IPS-18a (cell line): ENCODE measurements at regions not wholly inside any gene's neighbourhood (a gene's known extent, or its start where the extent isn't known, plus 50 kb on each side); places are given as distances from the start of the nearest gene placed in this dataset.

Source experiments
- H3K27ac ChIP-seq: one replicate; pipeline ENCODE4 v1.5.1; 2013; ENCODE audit warnings: low read length
- H3K27me3 ChIP-seq: one replicate; pipeline ENCODE4 v1.6.1; 2013; ENCODE audit warnings: mild to moderate bottlenecking, low read length; ENCODE audit not compliant: control insufficient read depth, insufficient read depth
- H3K36me3 ChIP-seq: one replicate; pipeline ENCODE4 v1.6.1; 2013; ENCODE audit warnings: low read depth, low read length; ENCODE audit not compliant: control insufficient read depth
- H3K4me1 ChIP-seq: one replicate; pipeline ENCODE4 v1.6.1; 2013; ENCODE audit warnings: low read depth, low read length; ENCODE audit not compliant: control insufficient read depth
- H3K4me3 ChIP-seq: one replicate; pipeline ENCODE4 v1.5.1; 2013; ENCODE audit warnings: low read length
- H3K9ac ChIP-seq: one replicate; pipeline ENCODE4 v1.6.1; 2013; ENCODE audit warnings: mild to moderate bottlenecking, low read length, moderate library complexity
- H3K9me3 ChIP-seq: one replicate; pipeline ENCODE4 v1.6.1; 2013; ENCODE audit warnings: low read depth, low read length; ENCODE audit not compliant: control insufficient read depth

- Histone ChIP-seq H3K4me3 (no peak overlapping the region), H3K9ac (no peak overlapping the region), H3K36me3 (no peaks in the 10 kb centered on the region), H3K27me3 (no peaks in the 10 kb centered on the region), H3K4me1 (no peaks in the 10 kb centered on the region), H3K9me3 (no peaks in the 10 kb centered on the region), H3K27ac (no peak overlapping the region)
These were observed 412.3 kb upstream of the ID4 start for GRCh38 chr6:19424853-19425252.

GRCh38 chr6:19427548-19427947 lies 409.6 kb upstream of the ID4 start:
- no peak overlapping the region for H3K27ac ChIP-seq
- H3K4me3 ChIP-seq, result no peak overlapping the region
- no peaks in the 10 kb centered on the region for H3K9me3 ChIP-seq
- no peaks in the 10 kb centered on the region for H3K27me3 ChIP-seq
- no peaks in the 10 kb centered on the region for H3K36me3 ChIP-seq
- H3K9ac ChIP-seq, result no peak overlapping the region
- no peaks in the 10 kb centered on the region for H3K4me1 ChIP-seq

GRCh38 chr6:19432966-19433498 lies 404.1 kb upstream of the ID4 start:
- H3K4me3 ChIP-seq, result no peak overlapping the region
- H3K27me3 ChIP-seq, result no peaks in the 10 kb centered on the region
- H3K27ac ChIP-seq, result no peak overlapping the region
- H3K9me3 ChIP-seq, result no peaks in the 10 kb centered on the region
- peaks cover 3% of the 10 kb centered on the region for H3K4me1 ChIP-seq
- no peaks in the 10 kb centered on the region for H3K36me3 ChIP-seq
- H3K9ac ChIP-seq, result no peak overlapping the region

GRCh38 chr6:19434065-19434464 lies 403.1 kb upstream of the ID4 start:
- no peaks in the 10 kb centered on the region for H3K9me3 ChIP-seq
- no peak overlapping the region for H3K9ac ChIP-seq
- no peak overlapping the region for H3K27ac ChIP-seq

GRCh38 chr6:19435755-19436154 lies 401.4 kb upstream of the ID4 start:
- no peak overlapping the region for H3K27ac ChIP-seq

More at GRCh38 chr6:19434065-19434464, 403.1 kb upstream of the ID4 start:
- H3K4me3 ChIP-seq, result no peak overlapping the region
- no peaks in the 10 kb centered on the region for H3K27me3 ChIP-seq
- H3K4me1 ChIP-seq, result peaks cover 3% of the 10 kb centered on the region
- H3K36me3 ChIP-seq, result no peaks in the 10 kb centered on the region

GRCh38 chr6:19438566-19439353 lies 398.4 kb upstream of the ID4 start:
- Histone ChIP-seq H3K27ac (no peak overlapping the region), H3K27me3 (no peaks in the 10 kb centered on the region), H3K4me3 (no peak overlapping the region), H3K36me3 (no peaks in the 10 kb centered on the region), H3K9me3 (no peaks in the 10 kb centered on the region), H3K9ac (no peak overlapping the region), H3K4me1 (no peaks in the 10 kb centered on the region)

More at GRCh38 chr6:19435755-19436154, 401.4 kb upstream of the ID4 start:
- no peaks in the 10 kb centered on the region for H3K36me3 ChIP-seq
- no peaks in the 10 kb centered on the region for H3K9me3 ChIP-seq
- no peak overlapping the region for H3K4me3 ChIP-seq
- H3K9ac ChIP-seq, result no peak overlapping the region
- peaks cover 3% of the 10 kb centered on the region for H3K4me1 ChIP-seq
- no peaks in the 10 kb centered on the region for H3K27me3 ChIP-seq

GRCh38 chr6:19440531-19440930 lies 396.6 kb upstream of the ID4 start:
- H3K27me3 ChIP-seq, result no peaks in the 10 kb centered on the region

GRCh38 chr6:19443411-19443810 lies 393.8 kb upstream of the ID4 start:
- Histone ChIP-seq H3K9ac (no peak overlapping the region), H3K27ac (no peak overlapping the region), H3K27me3 (no peaks in the 10 kb centered on the region), H3K4me3 (no peak overlapping the region), H3K4me1 (no peaks in the 10 kb centered on the region), H3K36me3 (no peaks in the 10 kb centered on the region), H3K9me3 (no peaks in the 10 kb centered on the region)

More at GRCh38 chr6:19440531-19440930, 396.6 kb upstream of the ID4 start:
- Histone ChIP-seq H3K9me3 (no peaks in the 10 kb centered on the region), H3K4me3 (no peak overlapping the region), H3K27ac (no peak overlapping the region), H3K9ac (no peak overlapping the region), H3K36me3 (no peaks in the 10 kb centered on the region), H3K4me1 (no peaks in the 10 kb centered on the region)

GRCh38 chr6:19444041-19444440 lies 393.1 kb upstream of the ID4 start:
- Histone ChIP-seq H3K4me3 (no peak overlapping the region), H3K27ac (no peak overlapping the region), H3K27me3 (no peaks in the 10 kb centered on the region)

GRCh38 chr6:19444481-19444880 lies 392.7 kb upstream of the ID4 start:
- no peaks in the 10 kb centered on the region for H3K27me3 ChIP-seq
- no peaks in the 10 kb centered on the region for H3K9me3 ChIP-seq
- H3K27ac ChIP-seq, result no peak overlapping the region
- no peak overlapping the region for H3K9ac ChIP-seq
- no peaks in the 10 kb centered on the region for H3K36me3 ChIP-seq
- no peak overlapping the region for H3K4me3 ChIP-seq
- H3K4me1 ChIP-seq, result no peaks in the 10 kb centered on the region

More at GRCh38 chr6:19444041-19444440, 393.1 kb upstream of the ID4 start:
- H3K36me3 ChIP-seq, result no peaks in the 10 kb centered on the region
- H3K4me1 ChIP-seq, result no peaks in the 10 kb centered on the region
- no peak overlapping the region for H3K9ac ChIP-seq
- no peaks in the 10 kb centered on the region for H3K9me3 ChIP-seq

GRCh38 chr6:19446570-19446969 lies 390.6 kb upstream of the ID4 start:
- H3K27ac ChIP-seq, result no peak overlapping the region
- H3K36me3 ChIP-seq, result no peaks in the 10 kb centered on the region
- no peaks in the 10 kb centered on the region for H3K9me3 ChIP-seq
- H3K27me3 ChIP-seq, result no peaks in the 10 kb centered on the region
- no peaks in the 10 kb centered on the region for H3K4me1 ChIP-seq
- no peak overlapping the region for H3K4me3 ChIP-seq
- no peak overlapping the region for H3K9ac ChIP-seq

- Histone ChIP-seq H3K27me3 (no peaks in the 10 kb centered on the region), H3K4me1 (no peaks in the 10 kb centered on the region), H3K9me3 (no peaks in the 10 kb centered on the region), H3K36me3 (no peaks in the 10 kb centered on the region), H3K4me3 (no peak overlapping the region), H3K27ac (no peak overlapping the region), H3K9ac (no peak overlapping the region)
These were observed 386.5 kb upstream of the ID4 start for GRCh38 chr6:19450651-19451050.
